OCI-LY3 (cell line): ENCODE measurements at regions not wholly inside any gene's neighbourhood (a gene's known extent, or its start where the extent isn't known, plus 50 kb on each side); places are given as distances from the start of the nearest gene placed in this dataset.

Source experiments
- CTCF ChIP-seq: fragments of 200-600, 300-600 bp; sonication (generic); IDR thresholded peaks from 2 replicates; pipeline ENCODE4 v1.5.1; 2014; ENCODE audit warnings: antibody characterized with exemption, low read length, low read depth
- EZH2phosphoT487 ChIP-seq: fragments of 200-600 bp; shearing (Covaris generic); IDR thresholded peaks from 2 replicates; pipeline ENCODE4 v1.6.1; 2018; ENCODE audit warnings: antibody characterized with exemption, mixed run types, low read depth

GRCh38 chr1:87959236-87959635 is 630.6 kb downstream of the LMO4 start:
- no peak for TF ChIP-seq CTCF
- no peak for TF ChIP-seq EZH2phosphoT487
